NCI-H526 treated with DMSO at 0.1 percent for 48 hours (cell line): ENCODE measurements at regions not wholly inside any gene's neighbourhood (a gene's known extent, or its start where the extent isn't known, plus 50 kb on each side); places are given as distances from the start of the nearest gene placed in this dataset.
"Not testable (repeated sequence)": the region's sequence is repeated elsewhere in the genome, so short reads cannot be mapped to it uniquely, and the experiment has no call there.

ENCODE experiments used
- DNase-seq: peaks from one replicate; lab custom pipeline; 2025; lab: John Stamatoyannopoulos, UW

DNA sequence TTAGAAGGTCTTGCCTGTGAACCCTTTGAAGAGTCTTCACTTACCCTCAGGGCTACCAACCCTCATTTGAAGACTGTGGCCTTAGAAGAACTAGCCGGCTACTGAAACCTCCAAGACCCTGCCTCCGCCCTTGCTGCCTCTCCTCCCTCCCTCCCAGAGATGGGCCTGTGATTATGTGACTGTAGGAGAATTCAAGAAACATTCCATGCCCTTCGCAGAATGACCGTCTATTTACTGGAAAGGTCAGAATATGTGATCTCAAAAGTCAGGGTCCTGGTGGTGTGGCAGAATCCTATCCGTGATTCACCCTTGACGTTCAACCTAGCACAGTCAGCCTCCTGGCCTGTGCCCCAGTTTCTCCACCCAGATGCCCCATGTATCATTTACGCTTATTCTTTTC is 109.6 kb downstream of the CTNND1 start:
- no peak for DNase-seq

- DNase-seq, result no peak
Observed at GRCh38 chr11:57873196-57873911, 111.8 kb downstream of the CTNND1 start.

DNA sequence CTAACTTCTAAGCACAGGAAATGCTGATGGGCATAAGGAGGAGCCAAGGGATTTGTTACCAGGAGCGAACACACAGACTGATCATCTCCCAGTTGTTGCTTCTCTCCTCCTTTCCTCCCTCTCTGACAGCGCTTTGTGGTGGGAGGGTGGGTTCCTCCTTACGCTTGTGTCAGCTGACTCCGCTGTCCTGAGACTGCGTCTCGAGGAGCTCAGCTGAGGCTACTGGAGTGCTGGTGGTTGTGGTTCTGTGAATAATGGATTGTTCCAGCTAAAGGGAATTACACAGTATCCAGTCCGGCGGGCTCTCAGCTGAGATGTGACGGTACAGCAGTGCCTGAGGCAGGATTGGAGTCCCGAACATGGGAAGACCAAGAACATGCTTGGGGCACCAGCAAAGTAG is 113.4 kb downstream of the CTNND1 start:
- DNase-seq, result no peak

GRCh38 chr11:57881647-57882046 is 120.0 kb downstream of the CTNND1 start:
- no peak for DNase-seq

GRCh38 chr11:57883630-57884029 is 122.0 kb downstream of the CTNND1 start:
- DNase-seq, result peak; percentile 81

GRCh38 chr11:57885298-57886050 is 123.9 kb downstream of the CTNND1 start:
- no peak for DNase-seq

GRCh38 chr11:57888386-57888785 is 126.8 kb downstream of the CTNND1 start:
- DNase-seq, result no peak

DNA sequence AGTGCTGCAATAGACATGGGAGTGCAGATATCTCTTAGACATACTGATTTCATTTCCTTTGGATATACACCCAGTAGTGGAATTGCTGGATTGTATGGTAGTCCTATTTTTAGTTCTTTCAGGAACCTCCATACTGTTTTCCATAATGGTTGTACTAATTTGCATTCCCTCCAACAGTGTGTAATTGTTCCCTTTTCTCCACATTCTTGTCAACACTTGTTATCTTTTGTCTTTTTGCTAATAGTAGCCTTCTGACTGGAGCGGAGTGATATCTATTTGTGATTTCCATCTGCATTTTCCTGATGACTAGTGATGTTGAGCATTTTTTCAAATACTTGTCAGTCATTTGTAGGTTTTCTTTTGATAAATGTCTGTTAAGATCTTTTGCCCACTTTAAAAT is 128.9 kb downstream of the CTNND1 start:
- peak; percentile 44 for DNase-seq

- not testable (repeated sequence) for DNase-seq
Observed at GRCh38 chr11:57893200-57893599, 130.5 kb upstream of the OR9Q1 start.

DNA sequence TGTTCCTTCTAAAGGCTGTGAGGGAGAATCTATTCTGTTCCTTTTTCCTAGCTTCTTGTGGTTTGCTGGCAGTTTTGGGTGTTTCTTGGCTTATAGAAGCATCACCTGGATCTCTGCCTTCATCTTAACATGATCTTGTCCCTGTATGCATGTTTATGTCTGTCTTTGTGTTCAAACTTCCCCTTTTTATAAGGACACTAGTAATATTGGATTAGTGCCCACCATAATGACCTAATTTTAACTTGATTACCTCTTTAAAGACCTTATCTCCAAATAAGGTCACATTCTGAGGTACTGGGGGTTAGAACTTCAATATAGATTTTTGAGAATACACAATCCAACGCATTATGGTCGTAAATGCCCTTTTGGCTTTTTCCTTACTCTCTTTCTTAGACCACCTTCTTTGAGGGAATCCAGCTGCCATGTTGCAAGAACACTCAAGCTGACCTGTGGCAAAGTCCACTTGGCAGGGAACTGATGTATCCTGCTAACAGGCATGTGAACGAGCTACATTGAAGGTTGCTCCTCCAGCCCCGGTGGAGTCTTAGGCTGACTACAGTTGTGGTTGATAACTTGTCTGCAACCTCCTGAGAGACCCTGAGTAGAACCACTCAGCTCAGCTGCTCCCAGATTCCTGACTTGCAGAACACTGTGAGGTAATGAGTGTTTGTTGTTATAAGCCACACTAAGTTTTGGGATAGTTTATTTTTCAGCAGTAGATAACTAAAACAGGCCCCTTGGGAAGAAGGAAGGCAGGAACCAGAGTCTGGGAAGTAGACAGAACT is 127.1 kb upstream of the OR9Q1 start:
- no peak for DNase-seq

DNA sequence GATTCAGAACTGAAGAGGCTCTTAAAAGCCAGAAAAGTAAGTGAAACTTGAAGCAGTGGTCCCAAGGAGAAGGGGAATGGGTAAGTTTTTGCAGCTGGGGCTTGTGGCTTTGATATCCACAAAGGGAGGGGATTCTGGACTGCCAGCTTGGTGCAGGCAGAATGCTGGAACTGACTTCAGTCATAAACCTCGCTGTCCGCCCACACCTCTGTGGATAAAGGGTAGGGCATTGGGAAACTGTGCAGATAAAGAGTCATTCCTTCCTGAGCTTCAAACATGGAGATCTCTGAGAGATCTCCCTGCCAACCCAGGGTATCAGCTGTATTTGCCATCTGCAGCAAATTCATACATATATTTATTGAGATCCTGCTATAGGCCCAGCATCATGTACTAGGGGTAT is 124.3 kb upstream of the OR9Q1 start:
- no peak for DNase-seq

DNA sequence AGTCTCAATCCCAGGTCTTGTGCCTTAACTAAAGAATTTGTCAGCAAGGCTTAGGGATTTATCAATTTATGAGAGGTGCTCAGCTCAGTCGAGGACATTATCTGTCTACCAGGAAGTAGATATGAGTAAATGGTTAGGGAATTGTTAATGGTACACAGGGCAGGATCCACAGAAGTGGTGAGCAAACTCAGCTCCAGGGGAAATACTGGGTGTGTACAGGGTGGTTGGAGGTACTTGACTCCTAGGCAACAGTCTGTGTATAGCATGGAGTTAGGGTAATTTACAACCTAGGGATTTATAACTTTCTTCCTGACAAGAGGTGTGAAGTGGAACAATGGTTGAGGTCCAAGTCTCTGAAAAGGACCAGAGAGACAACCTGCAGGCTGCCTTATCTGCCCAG is 123.4 kb upstream of the OR9Q1 start:
- DNase-seq, result no peak

- DNase-seq, result no peak
Observed at GRCh38 chr11:57901278-57901677, 122.4 kb upstream of the OR9Q1 start.

GRCh38 chr11:57901756-57902155 is 121.9 kb upstream of the OR9Q1 start:
- no peak for DNase-seq

GRCh38 chr11:57903011-57903410 is 120.7 kb upstream of the OR9Q1 start:
- DNase-seq, result no peak

DNA sequence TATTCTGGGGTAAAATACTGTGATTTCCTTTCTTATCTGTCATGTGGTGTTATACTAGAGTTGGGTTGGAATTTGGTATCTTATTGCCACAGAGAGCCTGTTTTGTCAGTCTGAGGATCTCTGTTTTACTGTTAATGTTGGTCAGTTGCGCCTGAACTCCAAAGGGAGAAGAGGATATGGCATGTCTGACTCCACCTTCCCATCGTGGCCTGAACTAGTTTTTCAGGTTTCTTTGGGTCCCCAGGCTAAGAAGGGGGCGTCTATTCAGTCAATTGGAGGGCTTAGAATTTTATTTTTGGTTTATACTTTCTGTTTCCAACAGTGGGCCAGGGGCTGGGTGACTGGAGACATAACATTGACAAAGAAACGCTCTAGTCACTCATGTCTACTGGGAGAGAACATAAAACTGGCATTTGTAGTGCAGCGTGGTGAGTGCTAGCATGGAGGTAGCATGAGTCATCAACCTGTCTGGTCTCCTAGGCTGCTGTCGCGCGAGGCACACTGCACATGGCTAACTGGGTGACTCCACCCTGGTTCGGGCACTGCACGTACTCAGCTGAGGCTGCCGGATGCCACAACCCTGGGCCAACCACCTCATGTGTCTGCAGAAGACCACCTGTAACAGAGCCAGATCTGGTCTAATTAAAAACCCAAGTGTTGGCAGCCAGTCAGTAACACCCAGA is 120.1 kb upstream of the OR9Q1 start:
- no peak for DNase-seq

GRCh38 chr11:57904376-57904775 is 119.3 kb upstream of the OR9Q1 start:
- no peak for DNase-seq

GRCh38 chr11:57905439-57905838 is 118.2 kb upstream of the OR9Q1 start:
- no peak for DNase-seq

DNA sequence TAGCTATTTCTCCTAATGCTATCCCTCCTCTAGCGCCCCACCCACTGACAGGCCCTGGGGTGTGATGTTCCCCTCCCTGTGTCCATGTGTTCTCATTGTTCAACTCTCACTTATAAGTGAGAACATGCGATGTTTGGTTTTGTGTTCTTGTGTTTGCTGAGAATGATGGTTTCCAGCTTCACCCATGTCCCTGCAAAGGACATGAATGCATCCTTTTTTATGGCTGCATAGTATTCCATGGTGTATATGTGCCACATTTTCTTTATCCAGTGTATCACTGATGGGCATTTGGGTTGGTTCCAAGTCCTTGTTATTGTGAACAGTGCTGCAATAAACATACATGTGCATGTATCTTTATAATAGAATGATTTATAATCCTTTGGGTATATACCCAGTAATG is 115.3 kb upstream of the OR9Q1 start:
- DNase-seq, result not testable (repeated sequence)

DNA sequence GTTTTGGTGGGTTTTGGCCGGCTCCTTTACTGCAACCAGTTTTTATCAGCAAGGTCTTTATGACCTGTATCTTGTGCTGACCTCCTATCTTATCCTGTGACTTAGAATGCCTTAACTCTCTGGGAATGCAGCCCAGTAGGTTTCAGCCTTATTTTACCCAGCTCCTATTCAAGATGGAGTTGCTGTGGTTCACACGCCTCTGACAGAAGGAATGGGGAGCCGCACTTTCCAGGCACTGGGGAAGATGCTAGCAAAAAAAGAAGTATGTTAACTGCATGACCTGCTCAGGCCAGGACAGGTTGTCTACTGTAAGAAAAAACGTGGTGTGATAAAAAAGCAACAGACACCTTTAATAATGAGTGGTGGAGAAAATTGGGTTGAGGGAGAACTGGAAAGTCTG is 112.2 kb upstream of the OR9Q1 start:
- DNase-seq, result not testable (repeated sequence)

GRCh38 chr11:57913715-57914704 is 109.7 kb upstream of the OR9Q1 start:
- no peak for DNase-seq
